ENCODE measurements at regions not wholly inside any gene's neighbourhood (a gene's known extent, or its start where the extent isn't known, plus 50 kb on each side); places are given as distances from the start of the nearest gene placed in this dataset.

GRCh38 chr6:80767808-80768207 is 661.3 kb downstream of the BCKDHB start:
- intact Hi-C loops (cut with DNase I; ENCODE audit: low total_unique reads) (no loop called here), in situ Hi-C loops (cut with MboI; ENCODE audit: low pct_ligation_motif_present in 1 of 4, low pct_unique_long_range_greater_than_20kb in 1 of 4, low sequenced_read_pairs in 3 of 4) (no loop called here)
- Histone ChIP-seq H3K27ac (no peak overlapping the region), H3K4me1 (no peaks in the 10 kb centered on the region), H3K9me3 (no peaks in the 10 kb centered on the region), H3K4me3 (no peak overlapping the region), H3K36me3 (no peaks in the 10 kb centered on the region), H3K27me3 (no peaks in the 10 kb centered on the region)
- WGBS, 2 donors (ENCODE audit: low coverage in 1 of 2) = 57% methylated on average over 2 of the region's 2 CpGs; no CpG with 5 or more reads in 1 of the 2 donors
- DNase-seq = no peak
- no peak for TF ChIP-seq CTCF (IDR thresholded peaks at IDR 0.05)

DNA sequence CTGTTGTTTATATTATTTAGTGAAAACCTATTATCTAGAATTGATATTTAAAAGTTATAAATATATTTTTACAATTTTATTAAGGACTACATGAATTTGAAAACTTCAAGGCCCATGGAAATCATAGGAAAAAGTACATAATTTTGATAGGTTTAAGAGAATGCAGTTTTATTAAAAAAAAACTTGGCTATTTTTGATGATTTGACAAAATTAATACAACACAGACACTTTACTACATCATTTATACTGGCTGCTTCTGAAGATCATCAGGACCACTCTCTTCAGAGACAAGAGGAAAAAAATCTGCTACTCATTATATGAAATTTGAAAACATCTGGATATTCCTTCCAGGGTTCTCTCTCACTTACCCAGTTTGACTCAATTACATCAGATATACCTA is 637.7 kb downstream of the BCKDHB start:
- Histone ChIP-seq H3K4me1 (no peaks in the 10 kb centered on the region), H3K27me3 (no peaks in the 10 kb centered on the region), H3K27ac (no peak overlapping the region), H3K9me3 (no peaks in the 10 kb centered on the region), H3K4me3 (no peak overlapping the region), H3K36me3 (no peaks in the 10 kb centered on the region)
- no peak for DNase-seq
- TF ChIP-seq POLR2AphosphoS5 (IDR thresholded peaks at IDR 0.05) (no peak), EP300 (IDR thresholded peaks at IDR 0.05; ENCODE audit: low read depth) (no peak), POLR2A (IDR thresholded peaks at IDR 0.05) (no peak), CTCF (IDR thresholded peaks at IDR 0.05) (no peak)
- in situ Hi-C loops (cut with MboI; ENCODE audit: low pct_ligation_motif_present in 1 of 4, low pct_unique_long_range_greater_than_20kb in 1 of 4, low sequenced_read_pairs in 3 of 4) (no loop called here), intact Hi-C loops (cut with DNase I; ENCODE audit: low total_unique reads) (no loop called here)

GRCh38 chr6:80742481-80742880 is 636.0 kb downstream of the BCKDHB start:
- Histone ChIP-seq H3K27ac (no peak overlapping the region), H3K4me1 (no peaks in the 10 kb centered on the region), H3K27me3 (no peaks in the 10 kb centered on the region), H3K4me3 (no peak overlapping the region), H3K36me3 (no peaks in the 10 kb centered on the region), H3K9me3 (no peaks in the 10 kb centered on the region)
- no peak for DNase-seq
- 20 to 35% methylated on average over 2 of the region's 2 CpGs for WGBS, 2 donors (ENCODE audit: low coverage in 1 of 2)
- in situ Hi-C loops (cut with MboI; ENCODE audit: low pct_ligation_motif_present in 1 of 4, low pct_unique_long_range_greater_than_20kb in 1 of 4, low sequenced_read_pairs in 3 of 4) (no loop called here), intact Hi-C loops (cut with DNase I; ENCODE audit: low total_unique reads) (no loop called here)
- TF ChIP-seq POLR2AphosphoS5 (IDR thresholded peaks at IDR 0.05) (no peak), EP300 (IDR thresholded peaks at IDR 0.05; ENCODE audit: low read depth) (no peak), POLR2A (IDR thresholded peaks at IDR 0.05) (no peak), CTCF (IDR thresholded peaks at IDR 0.05) (no peak)

- TF ChIP-seq EP300 (IDR thresholded peaks at IDR 0.05; ENCODE audit: low read depth) = no peak
- no peak for TF ChIP-seq POLR2A (IDR thresholded peaks at IDR 0.05)
- no peak for TF ChIP-seq POLR2AphosphoS5 (IDR thresholded peaks at IDR 0.05)
- no peak for TF ChIP-seq CTCF (IDR thresholded peaks at IDR 0.05)
- Histone ChIP-seq H3K36me3 (no peaks in the 10 kb centered on the region), H3K4me1 (no peaks in the 10 kb centered on the region), H3K4me3 (no peak overlapping the region), H3K27ac (no peak overlapping the region), H3K9me3 (no peaks in the 10 kb centered on the region), H3K27me3 (no peaks in the 10 kb centered on the region)
- intact Hi-C loops (cut with DNase I; ENCODE audit: low total_unique reads) = no loop called here
- 44 to 74% methylated on average over 2 of the region's 2 CpGs for WGBS, 2 donors (ENCODE audit: low coverage in 1 of 2)
- in situ Hi-C loops (cut with MboI; ENCODE audit: low pct_ligation_motif_present in 1 of 4, low pct_unique_long_range_greater_than_20kb in 1 of 4, low sequenced_read_pairs in 3 of 4) = no loop called here
- no peak for DNase-seq
Observed at GRCh38 chr6:80733641-80734040, 627.2 kb downstream of the BCKDHB start.

Measured in transverse colon (tissue), 4 donors.